GM13976 (cell line): ENCODE measurements at regions not wholly inside any gene's neighbourhood (a gene's known extent, or its start where the extent isn't known, plus 50 kb on each side); places are given as distances from the start of the nearest gene placed in this dataset.

Source experiments
- DNase-seq: peaks from one replicate; pipeline ENCODE4 v3.0.0; 2012; ENCODE audit warnings: low spot score
- CTCF ChIP-seq: IDR thresholded peaks from 2 replicates; pipeline ENCODE4 v1.5.1; 2012; ENCODE audit warnings: borderline replicate concordance, mild to moderate bottlenecking; ENCODE audit not compliant: insufficient read depth; ENCODE audit errors: extremely low read depth, missing control alignments, control extremely low read depth
- in situ Hi-C: fragments of 300-500 bp; cut with MboI; formaldehyde crosslinking; loops from one replicate; pipeline ENCODE4 v1.12.0; 2022; ENCODE audit warnings: low sequenced_read_pairs, mixed read lengths, inconsistent platforms; ENCODE audit not compliant: unreplicated experiment

- TF ChIP-seq CTCF, result no peak
- in situ Hi-C loops, result no loop called here
- no peak for DNase-seq
Measured at GRCh38 chr9:13756943-13757342, 477.5 kb upstream of the MPDZ start.

GRCh38 chr9:13755551-13755950, 476.1 kb upstream of the MPDZ start:
- in situ Hi-C loops, result no loop called here
- DNase-seq, result no peak
- TF ChIP-seq CTCF, result no peak

DNA sequence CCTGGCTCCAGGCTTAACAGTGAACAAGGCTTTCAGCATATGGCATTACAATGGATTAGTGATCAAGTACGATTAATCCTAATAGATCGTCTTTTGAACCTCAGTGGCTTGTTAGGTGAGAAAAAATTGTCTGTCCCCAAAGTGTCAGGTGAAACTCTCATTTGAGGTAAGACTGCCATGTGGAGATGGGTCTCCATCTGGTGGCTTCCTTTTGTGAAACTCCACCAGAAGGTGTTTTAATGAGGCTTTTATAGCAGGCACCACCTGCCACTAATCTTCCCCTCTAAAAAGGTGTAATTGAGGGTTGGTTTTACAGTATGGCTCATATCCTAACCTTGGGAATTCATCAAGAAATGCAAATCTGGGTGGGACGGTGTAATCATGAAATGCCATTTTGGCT, 471.1 kb upstream of the MPDZ start:
- in situ Hi-C loops, result no loop called here
- TF ChIP-seq CTCF, result no peak
- DNase-seq, result no peak

DNA sequence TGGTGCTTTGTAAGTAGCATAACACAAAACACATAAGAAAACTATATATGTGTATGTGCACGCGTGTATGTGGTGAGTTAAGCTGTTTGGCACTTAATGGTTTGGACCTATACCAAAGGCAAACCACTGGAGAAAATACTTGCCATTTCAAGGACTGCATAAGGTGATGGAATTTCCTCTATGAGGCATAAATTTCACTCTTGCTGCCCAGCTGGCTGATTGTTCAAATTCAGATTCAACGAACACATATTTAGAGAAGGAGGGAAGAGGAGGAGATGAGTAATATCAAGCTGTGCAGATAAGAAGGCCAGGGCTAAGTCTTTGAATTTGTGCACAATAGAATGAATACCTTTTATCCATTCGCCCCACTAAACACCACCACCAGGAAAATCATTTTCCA, 470.6 kb upstream of the MPDZ start:
- no peak for DNase-seq
- TF ChIP-seq CTCF, result no peak
- in situ Hi-C loops, result no loop called here

DNA sequence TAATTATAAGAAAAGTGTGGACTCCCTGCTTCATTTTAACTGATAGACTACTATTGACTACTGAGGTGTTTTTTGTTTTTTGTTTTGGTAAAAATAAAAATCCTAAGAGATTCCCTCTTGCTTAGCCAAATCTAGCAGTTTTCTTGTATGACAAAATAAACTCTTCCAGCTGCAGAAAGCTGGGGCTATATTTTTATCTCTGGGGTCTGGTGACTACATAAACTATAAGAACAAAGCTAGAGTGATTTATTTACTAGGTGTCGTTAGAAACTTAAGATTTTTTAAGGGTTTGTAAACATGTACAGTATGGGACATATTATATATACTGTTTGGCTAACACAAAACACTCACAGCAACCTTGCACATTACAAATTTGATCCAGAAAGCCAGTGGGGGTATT, 467.4 kb upstream of the MPDZ start:
- no peak for TF ChIP-seq CTCF
- in situ Hi-C loops, result no loop called here
- DNase-seq, result no peak

DNA sequence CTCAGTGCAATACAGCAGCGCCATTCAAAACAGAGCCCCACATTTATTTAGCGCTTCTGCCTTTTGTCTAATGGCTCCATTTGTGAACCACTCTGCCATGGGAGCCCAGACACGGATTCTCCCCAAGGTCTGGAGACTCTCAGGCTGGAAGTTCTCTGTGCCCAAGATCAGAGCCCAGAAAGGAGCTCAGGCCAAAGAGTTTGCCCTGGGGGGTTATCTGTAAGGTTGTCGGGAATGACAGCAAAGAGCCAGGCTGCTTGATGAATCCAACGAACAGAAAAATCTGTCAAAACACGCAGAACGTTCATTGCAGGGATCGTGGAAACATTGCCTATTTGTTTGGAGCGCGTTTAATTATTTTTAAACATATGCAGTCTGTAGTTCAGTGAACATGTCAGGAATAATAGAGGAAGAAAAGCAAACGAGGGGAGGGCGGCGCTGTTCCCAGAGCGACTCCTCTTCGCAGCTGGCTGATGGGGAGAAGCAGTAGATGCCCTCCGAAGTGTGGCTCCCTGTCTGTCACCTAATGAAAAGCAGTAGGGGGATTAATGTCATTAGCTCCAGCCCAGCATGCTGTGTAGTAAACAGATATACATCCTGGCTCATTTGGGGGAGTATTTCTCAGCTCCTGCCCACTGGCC, 464.9 kb upstream of the MPDZ start:
- no peak for DNase-seq
- no peak for TF ChIP-seq CTCF
- in situ Hi-C loops, result no loop called here
